ENCODE measurements at regions not wholly inside any gene's neighbourhood (a gene's known extent, or its start where the extent isn't known, plus 50 kb on each side); places are given as distances from the start of the nearest gene placed in this dataset.

DNA sequence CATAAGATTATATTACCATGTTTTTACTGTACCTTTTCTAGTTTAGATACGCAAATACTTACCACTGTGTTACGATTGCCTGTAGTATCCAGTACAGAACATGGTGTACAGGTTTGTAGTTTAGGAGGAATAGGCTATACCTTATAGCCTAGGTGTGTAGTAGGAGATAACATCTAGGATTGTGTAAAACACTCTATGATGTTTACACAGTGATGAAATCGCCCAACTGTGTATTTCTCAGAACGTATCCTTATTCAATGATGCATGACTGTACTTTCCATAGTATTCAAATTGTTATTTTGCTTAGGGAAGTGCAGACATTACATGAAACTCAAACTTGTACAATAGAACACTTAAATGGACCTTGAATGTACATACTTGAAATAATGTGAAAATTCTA is 188.1 kb upstream of the PDGFD start:
- H3K27me3 ChIP-seq (ENCODE audit: low read depth, low read length) = no peaks in the 10 kb centered on the region
- H3K36me3 ChIP-seq (replicated peaks; ENCODE audit: low read depth, low read length) = no peaks in the 10 kb centered on the region
- H2AFZ ChIP-seq (ENCODE audit: low read depth, low read length) = no peak overlapping the region
- TF ChIP-seq, protein P1, sequence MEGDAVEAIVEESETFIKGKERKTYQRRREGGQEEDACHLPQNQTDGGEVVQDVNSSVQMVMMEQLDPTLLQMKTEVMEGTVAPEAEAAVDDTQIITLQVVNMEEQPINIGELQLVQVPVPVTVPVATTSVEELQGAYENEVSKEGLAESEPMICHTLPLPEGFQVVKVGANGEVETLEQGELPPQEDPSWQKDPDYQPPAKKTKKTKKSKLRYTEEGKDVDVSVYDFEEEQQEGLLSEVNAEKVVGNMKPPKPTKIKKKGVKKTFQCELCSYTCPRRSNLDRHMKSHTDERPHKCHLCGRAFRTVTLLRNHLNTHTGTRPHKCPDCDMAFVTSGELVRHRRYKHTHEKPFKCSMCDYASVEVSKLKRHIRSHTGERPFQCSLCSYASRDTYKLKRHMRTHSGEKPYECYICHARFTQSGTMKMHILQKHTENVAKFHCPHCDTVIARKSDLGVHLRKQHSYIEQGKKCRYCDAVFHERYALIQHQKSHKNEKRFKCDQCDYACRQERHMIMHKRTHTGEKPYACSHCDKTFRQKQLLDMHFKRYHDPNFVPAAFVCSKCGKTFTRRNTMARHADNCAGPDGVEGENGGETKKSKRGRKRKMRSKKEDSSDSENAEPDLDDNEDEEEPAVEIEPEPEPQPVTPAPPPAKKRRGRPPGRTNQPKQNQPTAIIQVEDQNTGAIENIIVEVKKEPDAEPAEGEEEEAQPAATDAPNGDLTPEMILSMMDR (IDR thresholded peaks at IDR 0.05; ENCODE audit: low read depth, low read length) = no peak
- no peak for TF ChIP-seq EZH2phosphoT487 (IDR thresholded peaks at IDR 0.05; ENCODE audit: low read depth)
- H3K79me2 ChIP-seq (ENCODE audit: low read length) = no peaks in the 10 kb centered on the region
- no peak overlapping the region for H3K4me3 ChIP-seq (ENCODE audit: low read length)
- H3K9ac ChIP-seq (ENCODE audit: low read length) = no peak overlapping the region
- H4K20me1 ChIP-seq (ENCODE audit: insufficient read depth, low read length) = no peaks in the 10 kb centered on the region
- no peaks in the 10 kb centered on the region for H3K9me3 ChIP-seq (ENCODE audit: insufficient read depth, low read length)
- 0 out of 2 replicates have a peak, but pooled peaks cover 2% of the 10 kb centered on the region for H3K4me1 ChIP-seq (ENCODE audit: low read length)
- H3K4me2 ChIP-seq (ENCODE audit: low read length) = no peak overlapping the region
- no peak overlapping the region for H3K27ac ChIP-seq (ENCODE audit: low read length)

DNA sequence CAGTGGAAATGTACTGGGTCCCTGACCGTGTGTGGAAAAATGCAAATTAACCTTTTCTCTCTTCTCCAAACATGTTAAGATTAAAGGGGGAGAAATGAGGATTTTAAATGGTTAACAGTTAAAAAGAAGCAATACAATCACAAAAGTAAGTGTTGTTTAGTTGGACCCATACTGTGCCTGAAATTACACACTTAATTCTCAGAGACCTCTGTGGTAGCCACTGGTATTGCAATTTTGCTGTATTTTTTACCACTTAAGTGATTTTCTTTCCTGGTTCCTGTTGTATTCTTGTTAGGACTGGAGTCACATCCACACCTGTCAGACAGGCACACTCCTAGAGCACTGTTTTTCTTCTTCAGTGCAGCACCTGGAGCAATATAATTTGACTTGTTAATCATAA is 179.6 kb upstream of the PDGFD start:
- Histone ChIP-seq H4K20me1 (ENCODE audit: insufficient read depth, low read length) (no peaks in the 10 kb centered on the region), H3K4me1 (ENCODE audit: low read length) (peaks cover 7% of the 10 kb centered on the region), H3K4me3 (ENCODE audit: low read length) (no peak overlapping the region), H3K36me3 (replicated peaks; ENCODE audit: low read depth, low read length) (no peaks in the 10 kb centered on the region), H3K4me2 (ENCODE audit: low read length) (no peak overlapping the region), H3K79me2 (ENCODE audit: low read length) (no peaks in the 10 kb centered on the region), H3K9ac (ENCODE audit: low read length) (no peak overlapping the region), H3K27me3 (ENCODE audit: low read depth, low read length) (0 out of 2 replicates have a peak, but pooled peaks cover 2% of the 10 kb centered on the region), H3K27ac (ENCODE audit: low read length) (no peak overlapping the region), H3K9me3 (ENCODE audit: insufficient read depth, low read length) (no peaks in the 10 kb centered on the region), H2AFZ (ENCODE audit: low read depth, low read length) (no peak overlapping the region)
- TF ChIP-seq, protein P1 (IDR thresholded peaks at IDR 0.05; ENCODE audit: low read depth, low read length) = peak; percentile 28
- no peak for TF ChIP-seq EZH2phosphoT487 (IDR thresholded peaks at IDR 0.05; ENCODE audit: low read depth)

DNA sequence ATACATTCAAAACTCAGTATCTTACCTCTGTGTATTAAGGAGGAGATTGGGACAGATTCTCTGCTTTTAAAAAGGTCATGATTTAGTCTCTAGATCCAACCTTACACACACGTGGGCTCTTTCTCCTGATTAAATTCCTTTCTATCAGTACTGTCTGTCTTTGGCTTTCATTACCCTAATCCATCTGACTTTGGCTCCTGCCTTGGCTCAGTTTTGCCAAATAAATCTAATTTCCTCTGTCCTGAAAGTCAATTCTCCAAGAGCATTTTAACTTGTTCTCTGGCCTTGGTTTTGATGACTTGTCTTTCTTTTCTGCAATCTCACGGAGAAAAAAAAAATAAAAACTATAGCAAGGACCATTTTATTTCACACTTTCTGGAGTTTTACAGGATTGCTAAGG is 176.6 kb upstream of the PDGFD start:
- Histone ChIP-seq H3K27ac (ENCODE audit: low read length) (no peak overlapping the region), H4K20me1 (ENCODE audit: insufficient read depth, low read length) (no peaks in the 10 kb centered on the region), H3K4me2 (ENCODE audit: low read length) (no peak overlapping the region), H3K9me3 (ENCODE audit: insufficient read depth, low read length) (no peaks in the 10 kb centered on the region), H3K4me1 (ENCODE audit: low read length) (peaks cover 7% of the 10 kb centered on the region), H2AFZ (ENCODE audit: low read depth, low read length) (no peak overlapping the region), H3K4me3 (ENCODE audit: low read length) (no peak overlapping the region), H3K79me2 (ENCODE audit: low read length) (no peaks in the 10 kb centered on the region), H3K9ac (ENCODE audit: low read length) (no peak overlapping the region), H3K36me3 (replicated peaks; ENCODE audit: low read depth, low read length) (no peaks in the 10 kb centered on the region), H3K27me3 (ENCODE audit: low read depth, low read length) (0 out of 2 replicates have a peak, but pooled peaks cover 2% of the 10 kb centered on the region)
- TF ChIP-seq, protein P1 (IDR thresholded peaks at IDR 0.05; ENCODE audit: low read depth, low read length) = no peak
- TF ChIP-seq EZH2phosphoT487 (IDR thresholded peaks at IDR 0.05; ENCODE audit: low read depth) = no peak

DNA sequence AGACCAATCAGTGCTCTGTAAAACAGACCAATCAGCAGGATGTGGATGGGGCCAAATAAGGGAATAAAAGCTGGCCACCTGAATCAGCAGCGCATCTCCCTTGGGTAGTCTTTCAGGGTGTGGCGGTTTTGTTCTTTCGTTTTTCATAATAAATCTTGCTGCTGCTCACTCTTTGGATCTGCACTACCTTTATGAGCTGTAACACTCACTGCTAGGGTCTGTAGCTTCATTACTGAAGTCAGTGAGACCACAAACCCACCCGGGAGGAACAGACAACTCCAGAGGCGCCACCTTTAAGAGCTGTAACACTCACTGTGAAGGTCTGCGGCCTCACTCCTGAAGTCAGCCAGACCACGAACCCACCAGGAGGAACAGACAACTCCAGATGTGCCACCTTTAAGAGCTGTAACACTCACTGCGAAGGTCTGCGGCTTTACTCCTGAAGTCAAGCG is 175.5 kb upstream of the PDGFD start:
- Histone ChIP-seq H4K20me1 (ENCODE audit: insufficient read depth, low read length) (no peaks in the 10 kb centered on the region), H3K4me1 (ENCODE audit: low read length) (peaks cover 7% of the 10 kb centered on the region), H3K27ac (ENCODE audit: low read length) (0 out of 2 replicates have a peak overlapping the region, but pooled peaks have one; percentile 8), H3K4me2 (ENCODE audit: low read length) (peak overlapping the region; percentile 67), H2AFZ (ENCODE audit: low read depth, low read length) (peak overlapping the region; percentile 54; the same call in 1 of the 2 replicates), H3K36me3 (replicated peaks; ENCODE audit: low read depth, low read length) (no peaks in the 10 kb centered on the region), H3K27me3 (ENCODE audit: low read depth, low read length) (0 out of 2 replicates have a peak, but pooled peaks cover 2% of the 10 kb centered on the region), H3K79me2 (ENCODE audit: low read length) (no peaks in the 10 kb centered on the region), H3K9ac (ENCODE audit: low read length) (no peak overlapping the region), H3K9me3 (ENCODE audit: insufficient read depth, low read length) (no peaks in the 10 kb centered on the region), H3K4me3 (ENCODE audit: low read length) (peak overlapping the region; percentile 46)
- TF ChIP-seq EZH2phosphoT487 (IDR thresholded peaks at IDR 0.05; ENCODE audit: low read depth) = no peak
- TF ChIP-seq, protein P1 (IDR thresholded peaks at IDR 0.05; ENCODE audit: low read depth, low read length) = no peak

Measured in OCI-LY3 (cell line).